HG02759 (cell line): ENCODE measurements at regions not wholly inside any gene's neighbourhood (a gene's known extent, or its start where the extent isn't known, plus 50 kb on each side); places are given as distances from the start of the nearest gene placed in this dataset.
"Not testable (repeated sequence)": the region's sequence is repeated elsewhere in the genome, so short reads cannot be mapped to it uniquely, and the experiment has no call there.

Source experiments
- ATAC-seq: cut with Tn5 transposase; IDR thresholded peaks from one replicate; pipeline ENCODE4 v1.9.1; 2021; ENCODE audit warnings: mild to moderate bottlenecking, moderate library complexity; ENCODE audit not compliant: unreplicated experiment

DNA sequence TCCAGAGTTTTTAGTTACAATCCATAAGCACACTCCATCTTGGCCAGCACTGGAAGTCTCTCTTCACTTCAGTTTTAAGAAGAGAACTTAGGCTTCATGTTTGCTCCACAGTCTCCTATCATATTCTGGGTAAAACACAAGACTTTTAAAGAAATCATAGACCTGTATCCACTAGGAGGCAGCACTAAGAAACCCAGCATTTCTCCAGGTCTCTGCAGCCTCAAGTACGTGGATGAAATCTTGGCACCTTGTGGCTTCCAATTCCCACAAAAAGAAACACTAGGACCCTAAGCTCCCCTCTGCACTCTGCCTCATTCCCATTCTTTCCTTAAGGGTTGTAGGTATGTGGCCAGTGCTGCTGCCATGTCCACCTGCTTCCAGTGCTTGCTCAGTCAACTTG, 367.3 kb upstream of the CASK start:
- ATAC-seq = no peak

- ATAC-seq = no peak
Measured at GRCh38 chrX:42289492-42290385, 366.4 kb upstream of the CASK start.

GRCh38 chrX:42285681-42286080, 362.3 kb upstream of the CASK start:
- ATAC-seq = not testable (repeated sequence)

- no peak for ATAC-seq
Measured at GRCh38 chrX:42276982-42277690, 353.8 kb upstream of the CASK start.

DNA sequence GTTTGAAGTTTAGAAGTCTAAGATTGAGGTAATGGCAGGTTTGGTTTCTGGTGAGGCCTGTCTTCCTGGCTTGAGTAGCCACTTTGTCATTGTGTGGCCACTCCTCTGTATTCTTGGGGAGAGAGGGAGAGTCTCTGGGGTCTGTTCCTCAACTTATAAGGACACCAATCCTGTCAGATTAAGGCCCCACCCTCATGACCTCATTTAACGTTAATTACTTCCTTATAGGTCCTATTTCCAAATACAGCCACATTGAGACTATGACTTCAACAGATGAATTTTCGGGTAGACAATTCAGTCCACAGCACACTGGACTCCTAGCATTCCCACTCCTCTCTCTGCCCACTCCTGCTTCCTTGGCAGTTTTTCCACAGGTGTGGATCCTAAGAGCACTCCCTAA, 350.8 kb upstream of the CASK start:
- ATAC-seq = no peak

GRCh38 chrX:42273387-42273786, 350.0 kb upstream of the CASK start:
- ATAC-seq = no peak

DNA sequence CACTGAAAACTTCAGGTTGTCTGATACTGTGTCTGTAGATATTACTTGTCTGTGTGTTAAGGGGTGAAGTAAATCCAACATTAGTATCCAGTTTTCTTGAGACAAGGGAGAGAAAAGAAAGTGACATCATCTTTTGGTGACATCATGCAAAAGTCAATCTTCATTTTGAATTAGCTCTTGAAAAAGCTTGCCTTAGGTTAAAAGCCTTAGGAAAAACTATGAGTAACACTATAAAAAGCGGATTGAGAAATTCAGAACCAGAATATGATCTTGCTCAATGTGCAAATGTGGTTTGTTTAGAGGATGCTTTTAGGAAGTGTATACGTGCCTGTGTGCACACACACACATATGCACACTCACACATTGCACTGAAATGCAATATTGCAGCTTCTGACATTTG, 345.8 kb upstream of the CASK start:
- ATAC-seq = no peak

DNA sequence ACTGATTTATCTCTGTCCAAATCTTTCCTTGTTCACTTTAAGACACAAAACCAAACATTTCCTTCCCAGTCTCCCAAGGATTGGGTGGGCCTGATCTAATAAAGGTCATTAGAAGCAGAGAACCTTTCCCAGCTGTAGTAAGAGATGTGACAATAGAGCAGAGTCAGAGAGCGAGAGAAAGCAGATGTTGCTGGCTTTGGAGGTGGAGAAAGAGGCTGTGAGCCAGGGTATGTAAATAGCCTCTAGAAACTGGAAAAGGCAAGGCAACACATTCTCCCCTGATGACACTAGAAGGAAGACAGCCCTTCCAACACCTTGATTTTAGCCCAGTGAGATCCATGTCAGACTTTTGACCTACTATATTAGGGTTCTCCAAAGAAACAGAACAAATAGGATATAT, 337.5 kb upstream of the CASK start:
- ATAC-seq = no peak

GRCh38 chrX:42248226-42248625, 324.9 kb upstream of the CASK start:
- ATAC-seq = no peak

- ATAC-seq = no peak
Measured at GRCh38 chrX:42247241-42247640, 323.9 kb upstream of the CASK start.

DNA sequence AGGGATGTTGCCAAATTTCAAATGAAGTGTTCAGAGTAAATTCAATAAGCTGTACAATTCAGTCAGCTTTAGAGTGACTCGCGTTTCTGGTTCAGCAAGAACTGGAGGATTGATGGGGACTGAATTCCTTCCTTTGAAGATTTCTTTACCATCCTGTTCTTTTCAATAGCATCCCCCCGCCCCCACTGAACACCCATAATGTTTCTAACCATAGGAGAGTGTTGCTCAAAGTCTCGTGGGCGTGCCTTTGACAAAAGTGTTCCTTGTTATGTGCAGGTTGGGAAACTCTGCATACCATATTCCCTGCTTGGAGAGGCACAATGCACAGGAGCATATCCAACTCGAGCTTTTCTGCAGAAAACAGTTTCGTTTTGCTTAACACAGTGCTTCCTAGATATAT, 323.5 kb upstream of the CASK start:
- ATAC-seq = no peak

GRCh38 chrX:42242004-42242403, 318.6 kb upstream of the CASK start:
- ATAC-seq = no peak

DNA sequence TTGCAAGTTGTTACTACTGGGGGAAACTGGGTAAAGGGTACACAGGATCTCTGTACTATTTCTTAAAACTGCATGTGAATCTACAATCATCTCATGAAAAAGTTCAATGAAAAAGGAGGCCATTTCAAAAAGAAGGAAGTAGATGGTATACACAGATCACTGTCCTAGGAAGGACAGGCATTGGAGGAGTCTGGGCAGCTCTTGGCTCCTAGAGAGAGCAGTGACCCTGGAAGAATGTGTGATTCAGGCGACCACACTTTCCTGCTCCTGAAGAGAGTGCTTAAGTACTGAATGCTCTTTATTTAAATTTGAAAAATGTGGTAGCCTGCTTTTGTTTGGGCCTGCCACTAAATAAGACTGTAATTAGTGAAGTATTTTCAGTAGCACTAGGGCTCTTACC, 318.1 kb upstream of the CASK start:
- ATAC-seq = no peak

- no peak for ATAC-seq
Measured at GRCh38 chrX:42237956-42238355, 314.6 kb upstream of the CASK start.

GRCh38 chrX:42229533-42229932, 306.2 kb upstream of the CASK start:
- no peak for ATAC-seq

DNA sequence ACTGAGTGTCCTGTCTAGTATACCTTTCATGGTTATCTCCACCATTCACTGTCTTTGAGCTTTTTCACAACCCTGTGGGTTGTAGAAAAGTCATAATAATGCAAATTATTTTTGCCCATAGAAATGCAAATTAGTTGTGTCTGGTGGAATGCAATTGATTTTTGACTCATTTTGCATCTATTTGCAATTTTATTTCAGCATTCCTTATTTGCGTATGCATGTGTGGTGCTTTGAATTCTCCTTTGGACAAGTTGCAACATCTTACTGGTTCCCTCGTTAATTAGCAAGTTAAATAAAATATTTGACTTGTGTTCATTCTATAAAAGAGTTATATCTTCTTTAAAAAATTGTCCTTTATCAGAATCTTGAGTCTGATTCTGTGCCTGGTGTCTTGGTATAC, 297.3 kb upstream of the CASK start:
- ATAC-seq = no peak

GRCh38 chrX:42220083-42220482, 296.7 kb upstream of the CASK start:
- ATAC-seq = no peak

DNA sequence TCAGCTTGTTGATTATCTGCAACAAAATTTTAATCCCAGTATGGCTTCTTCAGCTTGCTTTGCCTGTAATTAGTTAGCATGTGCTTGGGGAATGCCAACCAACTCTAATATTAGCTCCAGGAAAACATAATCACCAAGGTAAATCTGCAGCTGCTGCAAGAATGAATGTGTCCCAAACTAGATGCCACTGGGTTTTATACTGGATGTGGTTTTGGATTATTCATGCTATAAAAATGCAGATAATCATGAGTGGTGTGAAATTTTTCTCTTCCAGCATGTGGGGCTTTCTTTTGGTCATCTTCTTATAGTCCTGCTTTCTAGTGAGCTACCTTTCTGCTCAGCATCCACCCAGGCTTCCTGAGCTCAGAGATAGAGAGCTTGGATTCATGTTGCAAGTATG, 295.9 kb upstream of the CASK start:
- no peak for ATAC-seq

DNA sequence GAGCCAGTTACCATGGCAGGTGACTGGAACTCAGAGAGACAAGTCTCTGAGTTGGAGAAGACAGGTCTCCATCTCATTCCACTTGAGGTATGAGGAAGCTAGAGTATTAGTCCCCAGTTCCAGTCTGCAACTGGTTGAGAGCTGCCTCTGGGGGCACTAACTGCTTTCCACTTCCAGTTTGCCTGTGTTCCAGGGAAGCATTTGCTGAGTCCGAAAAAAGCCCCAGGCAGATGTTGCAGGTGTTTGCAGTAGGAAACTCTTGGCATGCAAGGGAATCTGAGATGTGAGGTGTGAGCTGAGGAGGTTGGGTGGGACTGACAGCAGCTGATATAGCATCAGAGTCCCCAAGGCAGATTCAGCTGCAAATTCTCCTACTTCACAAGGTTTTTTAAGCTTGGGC, 272.2 kb upstream of the CASK start:
- ATAC-seq = no peak

GRCh38 chrX:42189576-42189975, 266.2 kb upstream of the CASK start:
- no peak for ATAC-seq

GRCh38 chrX:42188730-42189129, 265.4 kb upstream of the CASK start:
- no peak for ATAC-seq

DNA sequence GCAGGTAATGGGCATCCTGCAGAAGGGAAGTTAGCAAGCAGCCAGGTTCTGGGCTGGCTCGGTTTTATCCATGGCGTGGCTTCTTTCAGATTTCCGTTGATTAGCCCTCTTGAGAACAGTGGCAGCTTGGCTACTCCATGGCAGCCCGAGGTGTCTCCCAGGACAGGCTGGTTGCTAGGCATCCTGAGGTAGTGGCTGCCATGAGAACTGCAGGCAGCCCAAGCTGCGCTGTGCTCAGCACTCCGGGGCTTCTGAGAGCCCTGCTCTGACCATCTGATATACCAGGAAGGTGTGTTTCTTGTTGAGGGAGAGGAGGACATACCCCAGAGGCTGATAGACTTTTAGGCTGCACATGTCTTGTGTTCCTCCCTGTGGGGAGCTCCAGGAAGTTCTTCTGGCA, 253.4 kb upstream of the CASK start:
- ATAC-seq = no peak
